B cell (primary cell): ENCODE measurements at regions not wholly inside any gene's neighbourhood (a gene's known extent, or its start where the extent isn't known, plus 50 kb on each side); places are given as distances from the start of the nearest gene placed in this dataset.

Source experiments
- ATAC-seq: fragments of 200-7000 bp; cut with Tn5 transposase; one replicate; pipeline ENCODE4 v1.10.0; 2021; ENCODE audit warnings: low read depth, mild to moderate bottlenecking, moderate number of reproducible peaks, moderate library complexity
- CTCF ChIA-PET: fragments of 350-600 bp; sonication (Branson Sonifier 250); formaldehyde crosslinking; loops from one replicate; lab custom pipeline; 2021; ENCODE audit warnings: antibody characterized with exemption, inconsistent platforms; lab: Charles Lee
- POLR2A ChIA-PET: fragments of 350-600 bp; sonication (Branson Sonifier 250); formaldehyde crosslinking; loops from one replicate; lab custom pipeline; 2021; ENCODE audit warnings: antibody characterized with exemption; lab: Charles Lee
- DNase-seq: peaks from one replicate; pipeline ENCODE4 v3.0.0; 2013
- H2AFZ ChIP-seq: 2 replicates; pipeline ENCODE4 v1.6.1; 2012; ENCODE audit warnings: mild to moderate bottlenecking, low read depth, low read length; ENCODE audit not compliant: insufficient read depth, poor library complexity, severe bottlenecking
- H3K27ac ChIP-seq, 2 donors: 1 replicate in 1 of 2; 2 replicates in 1 of 2; pipeline ENCODE4 v1.5.1; 2012 to 2013; ENCODE audit warnings: low read length in 2 of 2, mild to moderate bottlenecking in 2 of 2, moderate library complexity in 1 of 2
- H3K27me3 ChIP-seq, 4 experiments: fragments of 200-600 bp in 1 of 4; sonication (generic) in 1 of 4; replicated peaks in 1 of 4; 1 replicate in 2 of 4; 2 replicates in 2 of 4; pipeline versions ENCODE4 v1.6.1 to v1.7.0; 2013 to 2016; ENCODE audit warnings: low read length in 3 of 4, mild to moderate bottlenecking in 2 of 4, mixed read lengths in 1 of 4, moderate library complexity in 1 of 4; ENCODE audit not compliant: insufficient read depth in 4 of 4, control insufficient read depth in 3 of 4; ENCODE audit errors: control extremely low read depth in 1 of 4
- H3K36me3 ChIP-seq, 2 experiments: replicated peaks in 1 of 2; 1 replicate in 1 of 2; 2 replicates in 1 of 2; pipeline versions ENCODE4 v1.6.1 to v1.7.1; 2013; ENCODE audit warnings: low read length in 1 of 2; ENCODE audit not compliant: insufficient read depth in 2 of 2, control insufficient read depth in 1 of 2; ENCODE audit errors: control extremely low read depth in 1 of 2, extremely low read depth in 1 of 2
- H3K4me1 ChIP-seq, 2 donors: fragments of 200-600 bp in 1 of 2; sonication (generic) in 1 of 2; 1 replicate in 1 of 2; 2 replicates in 1 of 2; pipeline versions ENCODE4 v1.5.1 to v1.6.1; 2013 to 2017; ENCODE audit warnings: low read length in 2 of 2; ENCODE audit not compliant: control insufficient read depth in 2 of 2, insufficient read depth in 2 of 2
- H3K4me2 ChIP-seq: replicated peaks from 2 replicates; pipeline ENCODE3; 2012; ENCODE audit warnings: mild to moderate bottlenecking, low read depth, low read length; ENCODE audit not compliant: poor library complexity, severe bottlenecking
- H3K4me3 ChIP-seq, 5 experiments: fragments of 200-600 bp in 1 of 5; sonication (generic) in 1 of 5; 1 replicate in 3 of 5; 2 replicates in 2 of 5; pipeline versions ENCODE4 v1.5.1 to v1.7.0; 2011 to 2016; ENCODE audit warnings: low read length in 4 of 5, mild to moderate bottlenecking in 4 of 5, low read depth in 2 of 5, control low read depth in 1 of 5, moderate library complexity in 1 of 5; ENCODE audit not compliant: insufficient read depth in 1 of 5; ENCODE audit errors: control extremely low read depth in 1 of 5, extremely low read depth in 1 of 5
- H3K79me2 ChIP-seq: fragments of 200-600 bp; sonication (generic); one replicate; pipeline ENCODE4 v1.6.0; 2016; ENCODE audit warnings: low read length; ENCODE audit not compliant: control insufficient read depth, insufficient read depth
- H3K9ac ChIP-seq: fragments of 200-600 bp; sonication (generic); 2 replicates; pipeline ENCODE4 v1.6.1; 2017; ENCODE audit warnings: mild to moderate bottlenecking, low read length, moderate library complexity
- H3K9me3 ChIP-seq, 3 donors: one replicate each; pipeline versions ENCODE4 v1.6.1 to v1.7.1; 2013; ENCODE audit warnings: low read length in 2 of 3; ENCODE audit not compliant: control insufficient read depth in 2 of 3, insufficient read depth in 1 of 3; ENCODE audit errors: control extremely low read depth in 1 of 3
- H4K20me1 ChIP-seq: 2 replicates; pipeline ENCODE4 v1.6.0; 2012; ENCODE audit warnings: mild to moderate bottlenecking, low read length; ENCODE audit not compliant: insufficient read depth, control insufficient read depth, poor library complexity, severe bottlenecking
- H3K27ac Mint-ChIP-seq: one replicate; pipeline ENCODE4 v1.8.0; 2021; ENCODE audit warnings: mixed read lengths
- H3K27me3 Mint-ChIP-seq: one replicate; pipeline ENCODE4 v1.8.0; 2021; ENCODE audit warnings: mixed read lengths
- H3K4me1 Mint-ChIP-seq: one replicate; pipeline ENCODE4 v1.8.0; 2021; ENCODE audit warnings: mixed read lengths
- H3K4me3 Mint-ChIP-seq: one replicate; pipeline ENCODE4 v1.8.0; 2021; ENCODE audit warnings: mixed read lengths
- H3K9me3 Mint-ChIP-seq: one replicate; pipeline ENCODE4 v1.8.0; 2022; ENCODE audit warnings: mixed read lengths; ENCODE audit not compliant: insufficient read depth
- EZH2 ChIP-seq: IDR thresholded peaks from 2 replicates; pipeline ENCODE4 v1.6.1; 2012; ENCODE audit warnings: borderline replicate concordance, low read depth, mild to moderate bottlenecking, moderate library complexity, low read length; ENCODE audit not compliant: insufficient read depth, poor library complexity, severe bottlenecking
- WGBS: methylation state at CpG from one replicate; pipeline ENCODE4 v1.1.5; 2013; ENCODE audit warnings: missing lambda C conversion rate; ENCODE audit not compliant: insufficient coverage; 5-methylcytosine and 5-hydroxymethylcytosine counted together
- intact Hi-C: fragments of 100-400 bp; cut with micrococcal nuclease; formaldehyde crosslinking; loops from one replicate; pipeline ENCODE4 v1.10.0; 2022
- TF ChIP-seq, protein P1 (sequence below): fragments of 200-600 bp; IDR thresholded peaks from one replicate; pipeline ENCODE4 v1.8.0; 2022; ENCODE audit warnings: antibody characterized with exemption, mild to moderate bottlenecking

DNA sequence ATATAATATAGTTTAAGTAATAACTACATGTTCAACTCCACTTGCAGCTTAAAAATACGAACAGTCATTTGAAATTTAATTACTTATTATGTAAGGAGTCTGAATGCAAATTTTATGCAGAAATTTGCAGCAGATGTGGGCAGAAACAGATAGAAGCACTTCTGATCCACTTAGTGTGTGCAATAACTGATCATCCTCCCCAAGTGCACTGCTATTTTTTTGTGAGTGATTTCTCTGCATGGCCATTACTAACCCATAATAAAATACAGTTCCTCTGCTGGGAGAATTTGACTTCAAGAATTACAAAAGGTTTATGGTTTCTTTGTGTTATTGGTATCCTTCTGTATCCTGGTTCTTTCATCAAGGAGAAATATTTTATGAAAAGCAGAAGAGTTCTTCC, 611.5 kb upstream of the RGS18 start:
- no peaks in the 10 kb centered on the region for H3K27me3 ChIP-seq
- no peaks in the 10 kb centered on the region for H3K36me3 ChIP-seq
- Mint-ChIP-seq H3K4me1 (no peaks in the 10 kb centered on the region), H3K9me3 (peaks cover 2% of the 10 kb centered on the region), H3K27ac (no peak overlapping the region), H3K4me3 (no peak overlapping the region), H3K27me3 (no peaks in the 10 kb centered on the region)
- DNase-seq = no peak
- H3K79me2 ChIP-seq = no peaks in the 10 kb centered on the region
- ATAC-seq = no peak
- no peaks in the 10 kb centered on the region for H3K9me3 ChIP-seq
- H4K20me1 ChIP-seq = no peaks in the 10 kb centered on the region
- no peak overlapping the region for H3K4me3 ChIP-seq
- no CpG with 5 or more reads among the region's 1 CpG for WGBS
- H2AFZ ChIP-seq = no peak overlapping the region
- no peak overlapping the region for H3K27ac ChIP-seq
- TF ChIP-seq EZH2 = no peak
- TF ChIP-seq, protein P1, sequence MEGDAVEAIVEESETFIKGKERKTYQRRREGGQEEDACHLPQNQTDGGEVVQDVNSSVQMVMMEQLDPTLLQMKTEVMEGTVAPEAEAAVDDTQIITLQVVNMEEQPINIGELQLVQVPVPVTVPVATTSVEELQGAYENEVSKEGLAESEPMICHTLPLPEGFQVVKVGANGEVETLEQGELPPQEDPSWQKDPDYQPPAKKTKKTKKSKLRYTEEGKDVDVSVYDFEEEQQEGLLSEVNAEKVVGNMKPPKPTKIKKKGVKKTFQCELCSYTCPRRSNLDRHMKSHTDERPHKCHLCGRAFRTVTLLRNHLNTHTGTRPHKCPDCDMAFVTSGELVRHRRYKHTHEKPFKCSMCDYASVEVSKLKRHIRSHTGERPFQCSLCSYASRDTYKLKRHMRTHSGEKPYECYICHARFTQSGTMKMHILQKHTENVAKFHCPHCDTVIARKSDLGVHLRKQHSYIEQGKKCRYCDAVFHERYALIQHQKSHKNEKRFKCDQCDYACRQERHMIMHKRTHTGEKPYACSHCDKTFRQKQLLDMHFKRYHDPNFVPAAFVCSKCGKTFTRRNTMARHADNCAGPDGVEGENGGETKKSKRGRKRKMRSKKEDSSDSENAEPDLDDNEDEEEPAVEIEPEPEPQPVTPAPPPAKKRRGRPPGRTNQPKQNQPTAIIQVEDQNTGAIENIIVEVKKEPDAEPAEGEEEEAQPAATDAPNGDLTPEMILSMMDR = no peak
- H3K4me2 ChIP-seq = no peak overlapping the region
- no peaks in the 10 kb centered on the region for H3K4me1 ChIP-seq
- POLR2A ChIA-PET = no interaction called here
- intact Hi-C loops = no loop called here
- no peak overlapping the region for H3K9ac ChIP-seq
- CTCF ChIA-PET = no interaction called here

- no peak overlapping the region for H3K27ac ChIP-seq
- no peak for DNase-seq
- H3K36me3 ChIP-seq = no peaks in the 10 kb centered on the region
- intact Hi-C loops = no loop called here
- H3K4me1 Mint-ChIP-seq = no peaks in the 10 kb centered on the region
- H4K20me1 ChIP-seq = no peaks in the 10 kb centered on the region
- ATAC-seq = no peak
- CTCF ChIA-PET = no interaction called here
- TF ChIP-seq, protein P1 = no peak
- no peak for TF ChIP-seq EZH2
- no peaks in the 10 kb centered on the region for H3K27me3 ChIP-seq
- no peak overlapping the region for H2AFZ ChIP-seq
- H3K9ac ChIP-seq = no peak overlapping the region
- H3K9me3 Mint-ChIP-seq = peaks cover 2% of the 10 kb centered on the region
- no peak overlapping the region for H3K4me2 ChIP-seq
- H3K4me1 ChIP-seq = no peaks in the 10 kb centered on the region
- POLR2A ChIA-PET = no interaction called here
- no peak overlapping the region for H3K4me3 ChIP-seq
- H3K27ac Mint-ChIP-seq = no peak overlapping the region
- H3K79me2 ChIP-seq = no peaks in the 10 kb centered on the region
- no peak overlapping the region for H3K4me3 Mint-ChIP-seq
- no peaks in the 10 kb centered on the region for H3K27me3 Mint-ChIP-seq
- H3K9me3 ChIP-seq = no peaks in the 10 kb centered on the region
- WGBS = no CpG with 5 or more reads among the region's 2 CpGs
Measured at GRCh38 chr1:191551019-191551418, 607.2 kb upstream of the RGS18 start.
